Naive thymus-derived CD4-positive, alpha-beta T cell (primary cell): ENCODE measurements at regions not wholly inside any gene's neighbourhood (a gene's known extent, or its start where the extent isn't known, plus 50 kb on each side); places are given as distances from the start of the nearest gene placed in this dataset.

Experiments
- ATAC-seq: fragments of 150-1000 bp; cut with Tn5 transposase; 2 replicates; pipeline ENCODE4 v1.10.0; 2021; ENCODE audit warnings: mild to moderate bottlenecking, moderate library complexity
- CTCF ChIA-PET: fragments of 350-600 bp; sonication (Branson Sonifier 250); formaldehyde crosslinking; loops from one replicate; lab custom pipeline; 2021; ENCODE audit warnings: antibody characterized with exemption; lab: Charles Lee
- POLR2A ChIA-PET: fragments of 350-600 bp; sonication (Branson Sonifier 250); formaldehyde crosslinking; loops from one replicate; lab custom pipeline; 2021; ENCODE audit warnings: antibody characterized with exemption, inconsistent platforms; lab: Charles Lee
- DNase-seq, 9 donors: peaks; one replicate each; pipeline versions ENCODE4 v3.0.0 to v3.0.0-alpha.2; 2020 to 2022; ENCODE audit warnings: mixed read lengths in 1 of 9
- H3K27ac ChIP-seq: one replicate; pipeline ENCODE4 v1.7.0; 2013; ENCODE audit warnings: mild to moderate bottlenecking, low read depth, low read length, moderate library complexity
- H3K27me3 ChIP-seq, 2 donors: one replicate each; pipeline ENCODE4 v1.7.0; 2013; ENCODE audit warnings: low read length in 2 of 2, mild to moderate bottlenecking in 2 of 2, moderate library complexity in 2 of 2; ENCODE audit not compliant: control insufficient read depth in 2 of 2, insufficient read depth in 2 of 2
- H3K36me3 ChIP-seq, 3 experiments: 1 replicate in 2 of 3; 2 replicates in 1 of 3; pipeline ENCODE4 v1.7.0; 2013; ENCODE audit warnings: low read length in 3 of 3, mild to moderate bottlenecking in 3 of 3, moderate library complexity in 1 of 3; ENCODE audit not compliant: insufficient read depth in 3 of 3, control insufficient read depth in 2 of 3
- H3K4me1 ChIP-seq, 2 donors: one replicate each; pipeline ENCODE4 v1.7.0; 2013; ENCODE audit warnings: low read length in 2 of 2, mild to moderate bottlenecking in 2 of 2, moderate library complexity in 1 of 2; ENCODE audit not compliant: control insufficient read depth in 2 of 2, insufficient read depth in 2 of 2
- H3K4me3 ChIP-seq: 2 replicates; pipeline ENCODE4 v1.7.0; 2013; ENCODE audit warnings: mild to moderate bottlenecking, low read length
- H3K9me3 ChIP-seq, 3 experiments: 1 replicate in 2 of 3; 2 replicates in 1 of 3; pipeline ENCODE4 v1.7.0; 2013; ENCODE audit warnings: low read length in 3 of 3; ENCODE audit not compliant: control insufficient read depth in 2 of 3
- H3K27ac Mint-ChIP-seq, 9 donors: one replicate each; pipeline ENCODE4 v1.8.0; 2020 to 2022; ENCODE audit warnings: mixed read lengths in 9 of 9, mild to moderate bottlenecking in 8 of 9, moderate library complexity in 5 of 9, inconsistent platforms in 2 of 9
- H3K27me3 Mint-ChIP-seq, 5 donors: one replicate each; pipeline ENCODE4 v1.8.0; 2021 to 2022; ENCODE audit warnings: mixed read lengths in 5 of 5, mild to moderate bottlenecking in 1 of 5
- H3K36me3 Mint-ChIP-seq, 5 donors: one replicate each; pipeline ENCODE4 v1.8.0; 2020 to 2022; ENCODE audit warnings: mixed read lengths in 5 of 5, mild to moderate bottlenecking in 3 of 5, inconsistent platforms in 1 of 5
- H3K4me1 Mint-ChIP-seq, 7 donors: one replicate each; pipeline ENCODE4 v1.8.0; 2020 to 2022; ENCODE audit warnings: mixed read lengths in 7 of 7, mild to moderate bottlenecking in 3 of 7, inconsistent platforms in 1 of 7
- H3K4me3 Mint-ChIP-seq, 10 donors: one replicate each; pipeline ENCODE4 v1.8.0; 2020 to 2022; ENCODE audit warnings: mild to moderate bottlenecking in 10 of 10, mixed read lengths in 10 of 10, moderate library complexity in 6 of 10, inconsistent platforms in 2 of 10
- H3K9me3 Mint-ChIP-seq, 11 donors: one replicate each; pipeline ENCODE4 v1.8.0; 2020 to 2022; ENCODE audit warnings: mixed read lengths in 11 of 11, mild to moderate bottlenecking in 4 of 11, inconsistent platforms in 1 of 11, moderate library complexity in 1 of 11
- intact Hi-C, 2 donors: fragments of 100-400 bp; cut with micrococcal nuclease; formaldehyde crosslinking; loops; one replicate each; pipeline ENCODE4 v1.15.1; 2023

- intact Hi-C loops, result no loop called here
- Histone ChIP-seq H3K9me3 (no peaks in the 10 kb centered on the region), H3K27ac (no peak overlapping the region), H3K36me3 (no peaks in the 10 kb centered on the region), H3K27me3 (no peaks in the 10 kb centered on the region), H3K4me3 (no peak overlapping the region), H3K4me1 (no peaks in the 10 kb centered on the region)
- no peak overlapping the region for H3K27ac Mint-ChIP-seq
- no peaks in the 10 kb centered on the region for H3K36me3 Mint-ChIP-seq
- DNase-seq (no peak), ATAC-seq (no peak)
- H3K27me3 Mint-ChIP-seq, result no peaks in the 10 kb centered on the region
- CTCF ChIA-PET, result no interaction called here
- H3K4me3 Mint-ChIP-seq, result no peak overlapping the region
- POLR2A ChIA-PET, result no interaction called here
- H3K9me3 Mint-ChIP-seq, result peaks cover 0 to 19% (median 1%) of the 10 kb centered on the region in 11 donors
- no peaks in the 10 kb centered on the region for H3K4me1 Mint-ChIP-seq
These were observed 476.7 kb upstream of the EPHA7 start for GRCh38 chr6:93896081-93896480.

DNA sequence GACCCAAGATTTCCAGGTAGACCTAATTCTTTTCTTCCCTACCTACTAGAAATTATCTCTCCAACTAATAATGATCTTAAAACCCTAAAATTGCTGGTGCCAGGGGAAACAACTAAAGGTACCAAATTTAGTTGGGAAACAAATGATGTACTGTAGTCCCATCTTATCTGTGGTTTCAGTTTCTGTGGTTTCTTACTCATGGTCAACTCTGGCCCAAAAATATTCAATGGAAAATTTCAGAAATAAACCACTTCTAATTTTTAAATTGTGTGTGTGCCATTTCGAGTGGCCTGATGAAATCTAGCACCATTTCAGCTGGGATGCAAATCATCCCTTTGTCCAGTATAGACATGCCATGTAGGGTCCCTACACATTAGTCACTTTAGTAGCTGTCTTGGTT is 475.2 kb upstream of the EPHA7 start:
- POLR2A ChIA-PET, result no interaction called here

DNA sequence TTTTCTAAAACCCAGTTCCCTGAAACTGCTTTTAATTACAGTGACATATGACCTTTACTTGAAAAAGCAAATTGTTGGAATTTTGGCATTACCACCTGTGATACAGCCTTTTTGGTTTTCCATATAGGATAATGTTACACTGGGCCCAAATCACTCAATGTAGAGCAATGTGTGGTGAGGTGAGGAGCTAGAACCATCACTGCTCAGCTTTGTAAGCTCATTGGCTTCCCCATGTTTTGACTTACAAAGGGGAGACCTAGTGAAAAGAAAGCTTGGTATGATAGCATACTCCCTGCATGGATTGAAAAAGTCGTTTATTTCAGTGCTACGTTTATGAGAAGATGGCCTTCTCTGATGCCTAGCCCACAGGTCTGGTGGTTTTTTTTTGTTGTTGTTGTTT is 470.4 kb upstream of the EPHA7 start:
- ATAC-seq, result no peak
- Mint-ChIP-seq H3K36me3 (no peaks in the 10 kb centered on the region), H3K9me3 (peaks cover 0 to 25% (median 2%) of the 10 kb centered on the region in 11 donors), H3K4me3 (no peak overlapping the region), H3K27me3 (no peaks in the 10 kb centered on the region), H3K27ac (no peak overlapping the region), H3K4me1 (no peaks in the 10 kb centered on the region)
- H3K36me3 ChIP-seq, result no peaks in the 10 kb centered on the region
- CTCF ChIA-PET, result no interaction called here
- H3K27ac ChIP-seq, result no peak overlapping the region
- H3K4me3 ChIP-seq, result no peak overlapping the region
- intact Hi-C loops, result no loop called here
- no peaks in the 10 kb centered on the region for H3K9me3 ChIP-seq
- H3K4me1 ChIP-seq, result no peaks in the 10 kb centered on the region
- H3K27me3 ChIP-seq, result no peaks in the 10 kb centered on the region
- POLR2A ChIA-PET, result no interaction called here
- DNase-seq, result no peak

More for the DNA sequence above, 475.2 kb upstream of the EPHA7 start:
- peaks cover 0 to 14% (median 0%) of the 10 kb centered on the region in 11 donors for H3K9me3 Mint-ChIP-seq
- intact Hi-C loops, result no loop called here
- H3K27me3 Mint-ChIP-seq, result no peaks in the 10 kb centered on the region
- CTCF ChIA-PET, result no interaction called here
- H3K4me3 Mint-ChIP-seq, result no peak overlapping the region
- H3K9me3 ChIP-seq, result no peaks in the 10 kb centered on the region
- no peaks in the 10 kb centered on the region for H3K36me3 ChIP-seq
- ATAC-seq (no peak), DNase-seq (no peak)
- H3K4me3 ChIP-seq, result no peak overlapping the region
- H3K27me3 ChIP-seq, result no peaks in the 10 kb centered on the region
- H3K4me1 Mint-ChIP-seq, result no peaks in the 10 kb centered on the region
- H3K4me1 ChIP-seq, result no peaks in the 10 kb centered on the region
- H3K27ac ChIP-seq, result no peak overlapping the region
- H3K27ac Mint-ChIP-seq, result no peak overlapping the region
- no peaks in the 10 kb centered on the region for H3K36me3 Mint-ChIP-seq

GRCh38 chr6:93886416-93886815 is 467.1 kb upstream of the EPHA7 start:
- Mint-ChIP-seq H3K4me1 (no peaks in the 10 kb centered on the region), H3K36me3 (no peaks in the 10 kb centered on the region), H3K4me3 (no peak overlapping the region), H3K27ac (no peak overlapping the region), H3K9me3 (peaks cover 0 to 19% (median 2%) of the 10 kb centered on the region in 11 donors), H3K27me3 (no peaks in the 10 kb centered on the region)
- H3K4me1 ChIP-seq, result no peaks in the 10 kb centered on the region
- DNase-seq, result no peak
- H3K9me3 ChIP-seq, result no peaks in the 10 kb centered on the region
- ATAC-seq, result no peak
- no peaks in the 10 kb centered on the region for H3K36me3 ChIP-seq
- H3K27me3 ChIP-seq, result no peaks in the 10 kb centered on the region
- H3K4me3 ChIP-seq, result no peak overlapping the region
- intact Hi-C loops, result no loop called here
- no peak overlapping the region for H3K27ac ChIP-seq
- ChIA-PET CTCF (no interaction called here), POLR2A (no interaction called here)

DNA sequence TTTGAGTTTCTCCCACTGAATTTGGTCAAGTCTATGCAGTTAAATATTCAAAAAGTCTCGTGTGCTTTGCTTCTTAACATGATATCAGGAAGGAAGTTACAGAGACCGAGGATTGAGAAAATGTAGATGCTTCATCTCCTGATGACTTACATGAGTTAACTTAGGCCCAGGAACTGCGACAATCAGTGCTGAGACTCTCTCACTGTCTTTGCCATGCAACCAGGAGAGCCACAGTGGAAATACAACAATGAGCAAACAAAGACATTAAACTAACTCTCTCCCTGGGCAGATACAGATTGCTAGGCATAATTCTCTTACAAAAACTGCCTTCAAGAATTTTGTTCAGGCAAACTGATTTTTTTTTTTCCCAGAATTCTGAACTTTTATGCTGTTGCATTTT is 440.6 kb upstream of the EPHA7 start:
- no peak for ATAC-seq
- Mint-ChIP-seq H3K36me3 (no peaks in the 10 kb centered on the region), H3K4me3 (no peak overlapping the region), H3K27me3 (no peaks in the 10 kb centered on the region), H3K27ac (no peak overlapping the region), H3K9me3 (peaks cover 0 to 23% (median 3%) of the 10 kb centered on the region in 11 donors), H3K4me1 (no peaks in the 10 kb centered on the region)
- Histone ChIP-seq H3K9me3 (no peaks in the 10 kb centered on the region), H3K36me3 (no peaks in the 10 kb centered on the region), H3K27me3 (no peaks in the 10 kb centered on the region), H3K4me1 (no peaks in the 10 kb centered on the region), H3K4me3 (no peak overlapping the region), H3K27ac (no peak overlapping the region)
- ChIA-PET CTCF (no interaction called here), POLR2A (no interaction called here)
- no peak for DNase-seq
- intact Hi-C loops, result no loop called here

- Mint-ChIP-seq H3K27me3 (no peaks in the 10 kb centered on the region), H3K4me1 (no peaks in the 10 kb centered on the region), H3K9me3 (peaks cover 0 to 28% (median 8%) of the 10 kb centered on the region in 11 donors), H3K4me3 (no peak overlapping the region), H3K27ac (no peak overlapping the region), H3K36me3 (no peaks in the 10 kb centered on the region)
- H3K4me3 ChIP-seq, result no peak overlapping the region
- H3K27me3 ChIP-seq, result no peaks in the 10 kb centered on the region
- ATAC-seq (no peak), DNase-seq (no peak)
- H3K9me3 ChIP-seq, result no peaks in the 10 kb centered on the region
- H3K27ac ChIP-seq, result no peak overlapping the region
- CTCF ChIA-PET, result no interaction called here
- POLR2A ChIA-PET, result no interaction called here
- no peaks in the 10 kb centered on the region for H3K36me3 ChIP-seq
- no peaks in the 10 kb centered on the region for H3K4me1 ChIP-seq
- intact Hi-C loops, result no loop called here
These were observed 438.9 kb upstream of the EPHA7 start for GRCh38 chr6:93858213-93858612.

GRCh38 chr6:93849857-93850256 is 430.5 kb upstream of the EPHA7 start:
- Mint-ChIP-seq H3K9me3 (peaks cover 0 to 12% (median 4%) of the 10 kb centered on the region in 11 donors), H3K36me3 (no peaks in the 10 kb centered on the region), H3K4me3 (no peak overlapping the region), H3K27ac (no peak overlapping the region), H3K4me1 (no peaks in the 10 kb centered on the region), H3K27me3 (no peaks in the 10 kb centered on the region)
- ChIA-PET CTCF (no interaction called here), POLR2A (no interaction called here)
- Histone ChIP-seq H3K4me3 (no peak overlapping the region), H3K9me3 (no peaks in the 10 kb centered on the region), H3K27me3 (no peaks in the 10 kb centered on the region), H3K4me1 (no peaks in the 10 kb centered on the region), H3K36me3 (no peaks in the 10 kb centered on the region), H3K27ac (no peak overlapping the region)
- intact Hi-C loops, result no loop called here
- DNase-seq, result no peak
- no peak for ATAC-seq
